Skeletal muscle tissue (tissue), 3 donors: ENCODE measurements at regions not wholly inside any gene's neighbourhood (a gene's known extent, or its start where the extent isn't known, plus 50 kb on each side); places are given as distances from the start of the nearest gene placed in this dataset.

Source experiments
- H3K27ac ChIP-seq: one replicate; pipeline ENCODE4 v1.7.0; 2013; ENCODE audit warnings: mild to moderate bottlenecking, low read depth, low read length, inconsistent platforms
- H3K27me3 ChIP-seq, 3 donors: one replicate each; pipeline ENCODE4 v1.7.0; 2013; ENCODE audit warnings: low read length in 3 of 3; ENCODE audit not compliant: control insufficient read depth in 3 of 3, insufficient read depth in 3 of 3
- H3K36me3 ChIP-seq, 3 donors: one replicate each; pipeline ENCODE4 v1.7.0; 2013; ENCODE audit warnings: low read length in 3 of 3; ENCODE audit not compliant: control insufficient read depth in 3 of 3, insufficient read depth in 3 of 3
- H3K4me1 ChIP-seq, 3 donors: one replicate each; pipeline ENCODE4 v1.7.0; 2013; ENCODE audit warnings: low read length in 3 of 3, mild to moderate bottlenecking in 3 of 3; ENCODE audit not compliant: control insufficient read depth in 3 of 3, insufficient read depth in 3 of 3
- H3K4me3 ChIP-seq, 3 donors: one replicate each; pipeline ENCODE4 v1.7.0; 2013; ENCODE audit warnings: low read length in 3 of 3
- H3K9ac ChIP-seq, 3 donors: one replicate each; pipeline ENCODE4 v1.7.0; 2013; ENCODE audit warnings: low read length in 3 of 3, mild to moderate bottlenecking in 3 of 3, moderate library complexity in 2 of 3, low read depth in 1 of 3
- H3K9me3 ChIP-seq, 3 donors: one replicate each; pipeline ENCODE4 v1.7.0; 2013; ENCODE audit warnings: low read length in 3 of 3; ENCODE audit not compliant: control insufficient read depth in 3 of 3
- donor health status: Osteomylitis.

- Histone ChIP-seq H3K27me3 (no peaks in the 10 kb centered on the region), H3K9me3 (peaks cover 0 to 3% (median 0%) of the 10 kb centered on the region in 3 donors), H3K27ac (no peak overlapping the region), H3K4me3 (no peak overlapping the region), H3K9ac (no peak overlapping the region), H3K4me1 (no peaks in the 10 kb centered on the region), H3K36me3 (no peaks in the 10 kb centered on the region)
These were observed 441.5 kb upstream of the ADAMTS16 start for GRCh38 chr5:4698596-4698995.

GRCh38 chr5:4699592-4699991 lies 440.5 kb upstream of the ADAMTS16 start:
- H3K27me3 ChIP-seq: no peaks in the 10 kb centered on the region
- no peak overlapping the region for H3K9ac ChIP-seq
- H3K9me3 ChIP-seq: peaks cover 0 to 3% (median 0%) of the 10 kb centered on the region in 3 donors
- H3K36me3 ChIP-seq: no peaks in the 10 kb centered on the region
- no peak overlapping the region for H3K4me3 ChIP-seq
- no peaks in the 10 kb centered on the region for H3K4me1 ChIP-seq
- no peak overlapping the region for H3K27ac ChIP-seq

GRCh38 chr5:4700069-4700468 lies 440.1 kb upstream of the ADAMTS16 start:
- H3K9me3 ChIP-seq: peaks cover 0 to 3% (median 0%) of the 10 kb centered on the region in 3 donors
- no peak overlapping the region for H3K27ac ChIP-seq
- no peaks in the 10 kb centered on the region for H3K36me3 ChIP-seq
- H3K27me3 ChIP-seq: no peaks in the 10 kb centered on the region
- no peak overlapping the region for H3K9ac ChIP-seq
- no peaks in the 10 kb centered on the region for H3K4me1 ChIP-seq
- H3K4me3 ChIP-seq: no peak overlapping the region

GRCh38 chr5:4700871-4701270 lies 439.3 kb upstream of the ADAMTS16 start:
- H3K4me1 ChIP-seq: no peaks in the 10 kb centered on the region

GRCh38 chr5:4703931-4704458 lies 436.1 kb upstream of the ADAMTS16 start:
- H3K36me3 ChIP-seq: no peaks in the 10 kb centered on the region
- H3K9me3 ChIP-seq: no peaks in the 10 kb centered on the region
- H3K4me3 ChIP-seq: no peak overlapping the region
- no peaks in the 10 kb centered on the region for H3K4me1 ChIP-seq
- no peaks in the 10 kb centered on the region for H3K27me3 ChIP-seq
- H3K9ac ChIP-seq: no peak overlapping the region
- H3K27ac ChIP-seq: no peak overlapping the region

More at GRCh38 chr5:4700871-4701270, 439.3 kb upstream of the ADAMTS16 start:
- Histone ChIP-seq H3K9me3 (peaks cover 0 to 3% (median 0%) of the 10 kb centered on the region in 3 donors), H3K27ac (no peak overlapping the region), H3K36me3 (no peaks in the 10 kb centered on the region), H3K4me3 (no peak overlapping the region), H3K27me3 (no peaks in the 10 kb centered on the region), H3K9ac (no peak overlapping the region)

- H3K36me3 ChIP-seq: no peaks in the 10 kb centered on the region
- H3K4me3 ChIP-seq: no peak overlapping the region
- no peak overlapping the region for H3K27ac ChIP-seq
- H3K4me1 ChIP-seq: no peaks in the 10 kb centered on the region
- no peak overlapping the region for H3K9ac ChIP-seq
- peaks cover 0 to 3% (median 0%) of the 10 kb centered on the region in 3 donors for H3K27me3 ChIP-seq
- no peaks in the 10 kb centered on the region for H3K9me3 ChIP-seq
These were observed 435.2 kb upstream of the ADAMTS16 start for GRCh38 chr5:4704951-4705350.

- H3K4me1 ChIP-seq: no peaks in the 10 kb centered on the region
- H3K9ac ChIP-seq: no peak overlapping the region
- no peaks in the 10 kb centered on the region for H3K36me3 ChIP-seq
- H3K27ac ChIP-seq: no peak overlapping the region
- H3K27me3 ChIP-seq: no peaks in the 10 kb centered on the region
- no peak overlapping the region for H3K4me3 ChIP-seq
- no peaks in the 10 kb centered on the region for H3K9me3 ChIP-seq
These were observed 423.3 kb upstream of the ADAMTS16 start for GRCh38 chr5:4716781-4717180.

GRCh38 chr5:4717446-4717845 lies 422.7 kb upstream of the ADAMTS16 start:
- Histone ChIP-seq H3K9ac (no peak overlapping the region), H3K36me3 (no peaks in the 10 kb centered on the region), H3K27ac (no peak overlapping the region), H3K4me1 (no peaks in the 10 kb centered on the region), H3K27me3 (no peaks in the 10 kb centered on the region), H3K4me3 (no peak overlapping the region), H3K9me3 (no peaks in the 10 kb centered on the region)

- Histone ChIP-seq H3K9me3 (no peaks in the 10 kb centered on the region), H3K4me3 (no peak overlapping the region), H3K27me3 (no peaks in the 10 kb centered on the region), H3K9ac (no peak overlapping the region), H3K27ac (no peak overlapping the region), H3K36me3 (no peaks in the 10 kb centered on the region), H3K4me1 (no peaks in the 10 kb centered on the region)
These were observed 419.3 kb upstream of the ADAMTS16 start for GRCh38 chr5:4720831-4721230.

GRCh38 chr5:4722886-4723285 lies 417.2 kb upstream of the ADAMTS16 start:
- H3K27ac ChIP-seq: no peak overlapping the region

More at GRCh38 chr5:4722886-4723285, 417.2 kb upstream of the ADAMTS16 start:
- Histone ChIP-seq H3K27me3 (no peaks in the 10 kb centered on the region), H3K36me3 (no peaks in the 10 kb centered on the region), H3K4me3 (no peak overlapping the region), H3K9ac (no peak overlapping the region), H3K9me3 (no peaks in the 10 kb centered on the region), H3K4me1 (no peaks in the 10 kb centered on the region)
